GM18909 (cell line): ENCODE measurements at regions not wholly inside any gene's neighbourhood (a gene's known extent, or its start where the extent isn't known, plus 50 kb on each side); places are given as distances from the start of the nearest gene placed in this dataset.
"Not testable (repeated sequence)": the region's sequence is repeated elsewhere in the genome, so short reads cannot be mapped to it uniquely, and the experiment has no call there.

Source experiments
- ATAC-seq: cut with Tn5 transposase; IDR thresholded peaks from one replicate; pipeline ENCODE4 v1.9.1; 2021; ENCODE audit warnings: mild to moderate bottlenecking; ENCODE audit not compliant: unreplicated experiment, poor library complexity

- no peak for ATAC-seq
Measured at GRCh38 chr4:26062215-26062614, 148.2 kb downstream of the SMIM20 start.

DNA sequence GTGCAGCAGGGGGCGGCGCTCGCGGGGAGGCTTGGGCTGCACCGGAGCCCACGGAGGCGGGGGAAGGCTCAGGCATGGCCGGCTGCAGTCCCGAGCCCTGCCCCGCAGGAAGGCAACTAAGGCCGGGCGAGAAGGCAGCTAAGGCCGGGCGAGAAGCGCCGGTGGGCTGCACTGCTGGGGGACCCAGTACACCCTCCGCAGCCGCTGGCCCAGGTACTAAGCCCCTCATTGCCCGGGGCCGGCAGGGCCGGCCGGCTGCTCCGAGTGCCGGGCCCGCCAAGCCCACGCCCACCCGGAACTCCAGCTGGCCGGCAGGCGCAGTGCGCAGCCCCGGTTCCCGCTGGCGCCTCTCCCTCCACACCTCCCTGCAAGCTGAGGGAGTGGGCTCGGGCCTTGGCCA is 150.0 kb downstream of the SMIM20 start:
- ATAC-seq: not testable (repeated sequence)

GRCh38 chr4:26065833-26066232 is 151.8 kb downstream of the SMIM20 start:
- no peak for ATAC-seq

DNA sequence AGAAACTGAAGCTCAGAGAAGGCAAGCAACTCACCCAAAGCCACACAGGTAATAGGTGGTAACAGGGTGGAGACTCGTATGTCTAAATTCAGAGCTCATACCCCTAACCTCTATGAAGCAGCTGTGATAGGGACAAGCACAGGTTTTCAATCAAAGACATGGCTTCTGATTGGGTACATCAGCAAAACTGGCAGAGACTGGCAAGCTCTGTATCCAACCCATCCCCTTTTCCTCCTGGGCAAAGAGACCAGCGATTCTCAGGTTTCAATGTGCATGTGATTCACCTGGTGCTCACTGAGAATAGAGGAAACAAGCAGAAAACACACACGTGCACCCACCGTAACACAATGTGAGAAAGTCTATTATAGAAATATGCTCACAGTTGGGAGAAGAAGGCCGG is 153.0 kb downstream of the SMIM20 start:
- ATAC-seq: no peak

DNA sequence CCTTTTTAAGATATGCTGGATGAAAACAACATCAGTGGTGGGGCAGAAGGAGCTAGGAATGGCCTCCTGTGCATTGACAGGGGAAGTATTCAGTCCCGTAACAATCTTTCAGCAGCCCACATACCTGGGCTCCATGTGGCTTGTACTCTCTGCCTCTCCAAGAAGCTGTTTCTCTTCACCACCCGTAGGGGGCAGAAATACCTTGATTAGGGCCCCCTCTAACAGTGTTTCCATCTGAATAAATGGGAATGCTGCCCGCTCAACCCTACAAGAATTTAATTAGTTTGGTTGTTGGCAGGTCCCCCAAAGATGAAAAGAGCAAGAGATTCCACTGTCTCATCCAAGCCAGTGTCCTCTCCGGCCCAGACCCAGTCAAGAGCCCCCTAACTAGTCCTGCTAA is 155.2 kb downstream of the SMIM20 start:
- ATAC-seq: no peak

DNA sequence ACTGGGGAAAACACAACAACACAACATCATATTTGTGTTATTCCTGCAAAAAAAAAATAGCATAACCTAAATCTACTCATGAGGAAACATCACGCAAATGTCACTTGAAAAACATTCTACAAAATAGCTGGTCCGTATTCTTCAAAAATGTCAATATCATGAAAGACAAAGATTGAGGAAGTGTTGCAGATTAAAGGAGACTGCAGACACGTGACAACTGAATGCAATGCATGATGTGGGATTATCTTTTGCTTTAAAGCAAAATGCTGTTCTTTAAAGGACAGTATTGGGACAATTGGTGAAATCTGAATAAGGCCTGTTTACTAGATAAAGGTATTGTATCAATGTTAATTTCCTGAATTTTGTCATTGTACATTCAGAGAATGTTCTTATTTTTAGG is 157.7 kb downstream of the SMIM20 start:
- no peak for ATAC-seq

DNA sequence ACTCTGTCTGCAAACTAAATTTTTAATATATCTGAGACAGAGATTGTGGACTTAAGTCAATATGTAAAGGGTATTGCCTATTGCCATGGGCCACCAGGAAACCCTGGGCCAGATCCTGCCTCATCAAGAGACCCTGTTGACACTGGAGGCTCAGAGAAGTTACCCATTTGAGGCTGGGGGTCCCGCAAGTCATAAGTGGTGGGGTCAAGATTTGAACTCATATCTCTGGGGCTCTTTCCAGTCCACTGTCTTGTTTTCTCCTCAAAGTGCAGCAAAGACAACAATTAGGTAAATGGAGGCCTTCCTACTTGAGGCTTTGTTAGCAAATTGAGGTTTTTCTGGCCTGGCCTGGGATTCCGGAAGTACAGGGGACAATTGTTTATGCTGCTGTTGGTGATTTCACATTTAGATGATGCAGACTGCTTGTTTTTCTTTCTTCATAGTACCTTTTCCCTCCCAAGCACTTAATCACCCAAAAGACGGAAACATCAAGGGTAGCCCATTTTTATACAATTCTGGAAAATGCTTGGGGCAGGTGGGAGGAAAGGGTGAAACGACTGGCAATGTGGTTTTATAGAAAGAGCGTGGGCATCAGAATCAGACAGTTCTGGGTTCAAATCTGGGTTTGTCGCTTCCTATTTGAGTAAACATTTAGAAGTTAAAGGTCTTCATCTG is 160.0 kb downstream of the SMIM20 start:
- no peak for ATAC-seq

DNA sequence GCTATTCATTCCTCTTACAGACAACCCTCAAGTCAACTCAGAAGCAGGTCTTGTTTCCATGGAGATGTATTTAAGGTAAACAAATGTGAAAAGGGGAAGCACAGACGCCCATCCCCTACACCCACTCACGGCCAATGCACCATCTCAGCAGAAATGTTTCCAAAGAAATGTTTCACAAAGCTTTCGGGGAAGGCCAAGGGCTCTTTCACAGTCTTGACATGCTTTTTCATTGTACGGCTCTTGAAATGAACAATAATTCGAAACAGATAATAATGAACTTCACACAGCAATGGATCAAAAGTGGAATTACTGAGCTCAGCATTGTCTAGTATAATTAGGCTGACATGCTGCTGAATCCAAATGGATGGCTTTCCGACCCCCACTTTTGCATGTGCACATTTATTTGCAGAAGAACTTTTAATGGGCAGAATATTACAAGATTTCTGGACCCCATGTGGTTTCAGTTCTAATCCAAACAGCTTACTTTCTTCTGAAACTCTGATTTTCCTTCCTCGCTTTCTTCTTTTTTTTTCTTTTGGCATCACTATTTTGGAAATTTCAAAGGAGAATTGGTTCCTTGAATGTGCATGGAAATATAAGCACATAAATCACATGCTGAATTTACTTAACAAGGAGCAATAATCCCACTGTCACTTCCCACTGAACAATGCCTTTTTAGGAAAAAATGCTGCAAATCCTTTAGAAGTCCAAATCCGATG is 160.9 kb downstream of the SMIM20 start:
- ATAC-seq: peak; percentile 78

DNA sequence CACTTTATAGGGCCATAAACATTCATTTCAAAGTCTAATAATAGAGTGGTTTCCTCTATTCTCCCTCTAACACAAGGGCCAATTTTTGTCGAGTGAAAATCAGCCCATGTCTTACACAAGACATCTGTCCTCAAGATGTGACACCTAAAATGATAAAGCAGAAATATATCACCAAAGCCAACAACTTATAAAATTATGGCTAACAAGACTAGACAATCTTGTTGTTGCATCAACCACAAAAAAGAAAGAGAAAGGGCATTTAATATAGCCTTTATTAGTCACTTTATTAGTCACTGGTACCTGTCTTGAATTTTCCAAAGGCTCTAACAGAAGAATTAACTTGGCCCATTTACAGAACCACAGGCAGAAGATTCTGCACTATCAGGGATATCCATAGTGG is 161.6 kb downstream of the SMIM20 start:
- ATAC-seq: no peak

GRCh38 chr4:26076000-26076587 is 162.1 kb downstream of the SMIM20 start:
- peak; percentile 84 for ATAC-seq

GRCh38 chr4:26076896-26077295 is 162.9 kb downstream of the SMIM20 start:
- no peak for ATAC-seq

GRCh38 chr4:26077756-26078155 is 163.7 kb downstream of the SMIM20 start:
- ATAC-seq: no peak

DNA sequence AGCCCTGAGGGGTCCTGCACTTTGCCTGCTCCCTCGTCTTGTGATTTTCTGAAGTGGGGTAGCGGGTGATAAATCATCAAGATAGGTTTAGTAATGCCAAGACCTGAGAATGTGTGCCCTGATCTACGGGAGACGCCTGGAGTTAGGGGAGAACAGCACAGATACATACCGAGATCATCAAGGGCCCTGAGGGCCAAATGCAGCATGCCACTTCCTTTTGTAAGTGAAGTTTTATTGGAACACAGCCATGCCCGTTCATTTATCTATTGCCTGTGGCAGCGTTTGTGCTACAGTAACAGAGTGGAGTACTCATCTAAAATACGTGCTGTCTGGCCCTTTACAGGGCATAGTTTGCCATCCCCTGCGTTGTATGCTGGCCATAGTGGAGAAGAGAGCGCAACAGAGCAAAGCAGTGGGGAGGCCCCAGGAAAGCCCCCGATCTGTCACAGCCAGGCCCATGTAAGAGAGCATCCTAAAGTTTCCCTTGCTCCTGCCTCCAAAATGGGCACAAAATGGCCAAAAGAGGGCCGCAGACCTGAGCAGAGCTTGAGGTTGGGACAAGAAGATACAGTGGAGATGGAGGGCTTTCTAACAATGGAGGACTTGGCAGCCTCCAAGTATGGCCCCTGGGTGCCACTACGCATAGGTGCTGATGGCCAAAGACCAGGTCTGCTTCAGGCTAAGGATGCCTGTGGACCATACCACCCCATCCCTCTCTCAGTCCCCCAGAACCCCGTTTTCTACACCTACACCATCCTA is 167.0 kb downstream of the SMIM20 start:
- ATAC-seq: no peak

DNA sequence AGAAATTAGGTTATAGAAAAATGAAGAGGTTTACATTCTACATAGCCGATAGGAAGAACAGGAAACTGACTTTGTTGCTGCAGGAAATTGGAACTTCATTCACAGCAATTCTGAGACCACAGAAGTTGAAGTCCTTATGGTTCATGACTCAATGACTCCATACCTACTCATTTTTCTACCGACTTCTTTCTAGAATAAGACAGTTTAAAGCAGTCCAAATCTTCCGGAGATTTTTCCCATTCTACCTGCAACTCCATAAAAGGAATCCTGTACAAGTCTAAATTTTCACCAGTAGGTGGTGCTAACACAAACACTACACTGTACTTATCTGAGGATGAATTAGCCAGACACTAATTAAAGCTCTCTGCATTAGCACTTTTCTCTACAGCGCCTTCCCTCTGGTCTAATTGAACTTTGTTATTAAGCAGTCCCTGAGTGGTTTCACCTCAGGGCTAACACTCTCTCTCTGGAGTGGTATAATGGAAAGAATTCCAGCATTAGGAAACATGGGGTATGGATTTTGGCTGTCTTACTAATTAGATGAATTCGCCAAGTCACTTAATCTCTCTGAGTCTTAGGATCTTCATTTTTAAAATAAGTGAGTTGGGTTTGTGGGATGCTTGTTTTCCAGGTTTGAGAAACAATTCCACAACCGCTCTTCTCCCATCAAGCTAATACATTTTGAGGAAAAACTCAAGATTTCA is 167.9 kb downstream of the SMIM20 start:
- no peak for ATAC-seq

- ATAC-seq: no peak
Measured at GRCh38 chr4:26082565-26082964, 168.5 kb downstream of the SMIM20 start.

DNA sequence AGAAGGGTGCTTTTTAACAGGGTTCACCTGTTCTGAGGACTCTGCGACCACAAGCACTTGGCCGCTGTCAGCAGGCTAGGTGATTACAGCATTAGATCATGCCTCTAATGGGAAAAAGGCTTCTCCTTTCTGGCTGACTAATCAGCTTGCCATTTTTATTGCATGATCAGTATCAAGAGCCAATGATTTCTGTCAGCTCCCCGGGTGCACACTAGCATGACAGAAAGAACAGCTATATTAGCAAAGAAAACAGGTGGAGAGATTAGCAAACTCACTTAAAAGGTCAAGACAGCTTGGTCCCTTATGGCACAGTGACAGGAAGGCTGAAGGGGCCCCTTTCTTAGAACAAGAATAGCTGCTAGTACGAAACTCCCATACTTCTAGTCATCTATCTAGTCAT is 170.0 kb downstream of the SMIM20 start:
- ATAC-seq: peak; percentile 66

DNA sequence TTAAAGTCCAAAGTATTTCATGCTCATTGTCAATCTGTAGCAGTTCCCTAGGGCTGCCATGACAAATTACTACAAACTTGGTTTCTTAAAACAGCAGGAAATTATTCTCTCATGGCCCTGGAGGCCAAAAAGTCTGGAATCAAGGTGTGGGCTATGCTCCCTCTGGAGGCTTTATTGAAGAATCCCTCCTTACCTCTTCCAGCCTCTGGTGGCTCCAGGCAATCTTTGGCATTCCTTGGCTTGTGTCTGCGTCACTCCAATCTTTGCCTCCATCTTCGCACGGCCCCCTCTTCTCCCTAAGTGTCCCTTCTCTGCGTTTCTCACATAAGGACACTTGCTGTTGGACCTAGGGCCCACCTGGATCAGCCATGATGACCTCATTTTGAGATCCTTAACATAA is 170.4 kb downstream of the SMIM20 start:
- ATAC-seq: no peak

DNA sequence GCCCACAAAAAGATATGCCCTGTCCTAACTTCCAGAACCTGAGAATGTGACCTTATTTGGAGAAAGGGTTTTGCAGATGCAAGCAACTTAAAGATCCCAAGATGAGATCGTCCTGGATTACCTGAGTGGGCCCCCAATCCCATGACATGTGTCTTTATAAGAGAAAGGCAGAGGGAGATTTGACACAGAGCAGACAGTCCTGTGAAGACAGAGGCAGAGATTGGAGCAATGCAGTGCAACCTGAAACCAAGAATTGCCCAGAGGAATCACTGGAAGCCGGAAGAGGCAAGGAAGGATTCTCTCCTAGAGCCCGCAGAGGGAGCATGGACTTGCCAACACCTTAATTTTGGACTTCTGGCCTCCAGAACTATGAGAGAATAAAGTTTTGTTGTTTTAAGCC is 171.5 kb downstream of the SMIM20 start:
- no peak for ATAC-seq

GRCh38 chr4:26086621-26087441 is 172.8 kb downstream of the SMIM20 start:
- no peak for ATAC-seq
